ENCODE measurements at regions not wholly inside any gene's neighbourhood (a gene's known extent, or its start where the extent isn't known, plus 50 kb on each side); places are given as distances from the start of the nearest gene placed in this dataset.

DNA sequence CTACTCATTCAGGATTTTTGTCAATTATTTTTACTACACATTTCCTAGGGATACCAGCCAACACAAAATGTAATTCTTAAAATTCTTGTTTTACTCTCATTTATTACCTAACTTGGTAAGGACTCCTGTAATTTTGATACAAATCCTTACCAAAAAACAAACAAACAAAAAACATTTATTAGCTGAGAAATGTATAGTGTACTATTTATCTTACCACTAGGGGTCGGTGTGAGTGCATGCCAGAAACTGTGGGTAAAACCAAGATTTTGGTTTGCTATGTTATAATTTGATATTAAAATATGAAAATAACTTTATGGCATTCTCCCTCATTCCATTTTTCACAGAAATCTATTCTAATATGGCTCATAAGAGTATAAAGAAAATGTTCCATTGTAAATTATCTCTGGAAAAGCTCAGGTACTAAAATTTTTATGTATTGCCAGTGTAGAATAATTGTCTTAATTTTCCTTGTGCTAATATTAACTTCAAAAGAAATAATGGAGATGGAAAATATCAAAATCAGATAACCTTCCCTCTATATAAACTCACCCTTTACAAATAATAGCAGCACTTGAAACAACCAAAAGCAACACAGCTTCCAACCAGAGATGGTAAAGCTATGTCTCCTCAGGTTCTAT, 290.8 kb upstream of the PCDH15 start:
- TF ChIP-seq, protein P1, sequence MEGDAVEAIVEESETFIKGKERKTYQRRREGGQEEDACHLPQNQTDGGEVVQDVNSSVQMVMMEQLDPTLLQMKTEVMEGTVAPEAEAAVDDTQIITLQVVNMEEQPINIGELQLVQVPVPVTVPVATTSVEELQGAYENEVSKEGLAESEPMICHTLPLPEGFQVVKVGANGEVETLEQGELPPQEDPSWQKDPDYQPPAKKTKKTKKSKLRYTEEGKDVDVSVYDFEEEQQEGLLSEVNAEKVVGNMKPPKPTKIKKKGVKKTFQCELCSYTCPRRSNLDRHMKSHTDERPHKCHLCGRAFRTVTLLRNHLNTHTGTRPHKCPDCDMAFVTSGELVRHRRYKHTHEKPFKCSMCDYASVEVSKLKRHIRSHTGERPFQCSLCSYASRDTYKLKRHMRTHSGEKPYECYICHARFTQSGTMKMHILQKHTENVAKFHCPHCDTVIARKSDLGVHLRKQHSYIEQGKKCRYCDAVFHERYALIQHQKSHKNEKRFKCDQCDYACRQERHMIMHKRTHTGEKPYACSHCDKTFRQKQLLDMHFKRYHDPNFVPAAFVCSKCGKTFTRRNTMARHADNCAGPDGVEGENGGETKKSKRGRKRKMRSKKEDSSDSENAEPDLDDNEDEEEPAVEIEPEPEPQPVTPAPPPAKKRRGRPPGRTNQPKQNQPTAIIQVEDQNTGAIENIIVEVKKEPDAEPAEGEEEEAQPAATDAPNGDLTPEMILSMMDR (IDR thresholded peaks at IDR 0.05), result peak in 2 of 3 donors; percentile 39 to 48
- ATAC-seq (ENCODE audit: low FRiP score), result no peak
- DNase-seq (ENCODE audit: low spot score), result no peak

DNA sequence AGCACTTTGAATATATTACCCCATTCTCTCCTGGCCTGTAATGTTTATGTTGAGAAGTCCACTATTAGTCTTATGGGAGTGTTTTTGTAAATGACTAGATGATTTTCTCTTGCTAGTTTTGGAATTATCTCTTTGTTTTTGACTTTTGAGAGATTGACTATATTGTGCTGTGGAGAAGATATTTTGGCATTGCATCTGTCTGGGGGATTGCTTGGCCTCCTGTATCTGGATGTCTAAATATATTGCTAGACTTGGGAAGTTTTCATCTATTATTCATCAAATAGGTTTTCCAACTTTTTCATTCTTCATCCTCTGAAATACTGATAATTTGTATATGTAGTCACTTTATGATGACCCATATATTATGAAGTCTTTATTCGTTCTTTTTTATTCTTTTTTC, 277.1 kb upstream of the PCDH15 start:
- ATAC-seq (ENCODE audit: low FRiP score) (no peak), DNase-seq (ENCODE audit: low spot score) (no peak)
- TF ChIP-seq, protein P1 (IDR thresholded peaks at IDR 0.05), result no peak

DNA sequence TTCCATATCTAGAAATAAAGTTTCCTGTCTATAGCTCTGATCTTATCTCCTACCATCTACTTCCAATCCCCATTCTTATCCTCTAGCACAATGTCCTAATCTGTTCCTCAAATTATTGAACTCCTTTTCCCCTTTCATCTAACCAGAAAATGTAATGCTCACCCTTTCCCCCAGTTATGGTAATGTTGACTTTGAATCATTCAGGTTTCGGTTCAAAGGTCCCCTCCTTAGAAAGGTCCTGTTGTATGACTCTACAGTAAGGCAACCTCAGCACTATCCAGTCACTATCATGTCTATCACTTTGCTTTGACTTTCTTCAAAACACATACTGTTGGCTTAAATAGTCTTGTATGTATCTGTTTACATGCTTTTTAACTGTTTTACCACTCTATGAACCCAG, 264.2 kb upstream of the PCDH15 start:
- ATAC-seq (ENCODE audit: low FRiP score), result no peak
- TF ChIP-seq, protein P1 (IDR thresholded peaks at IDR 0.05), result no peak
- no peak for DNase-seq (ENCODE audit: low spot score)

DNA sequence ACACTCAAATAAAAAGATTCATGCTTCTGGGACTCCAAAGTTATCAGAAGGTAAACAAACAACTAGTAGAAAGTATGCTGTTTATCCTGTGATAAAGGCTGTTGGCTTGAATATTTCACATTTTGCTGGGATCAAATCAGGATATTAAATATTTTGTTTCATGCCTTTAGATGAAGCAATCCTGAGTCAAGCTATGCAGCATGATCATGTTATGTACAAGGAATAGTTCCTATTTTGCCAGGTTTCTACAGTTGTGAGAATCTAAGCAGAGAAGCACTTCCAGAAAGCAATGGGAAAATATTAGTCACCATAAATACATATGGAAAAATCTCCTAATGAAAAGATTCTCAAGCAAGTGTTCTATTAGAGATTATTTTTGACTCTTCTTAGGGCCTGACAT, 262.8 kb upstream of the PCDH15 start:
- ATAC-seq (ENCODE audit: low FRiP score) (no peak), DNase-seq (ENCODE audit: low spot score) (no peak)
- TF ChIP-seq, protein P1 (IDR thresholded peaks at IDR 0.05), result no peak

DNA sequence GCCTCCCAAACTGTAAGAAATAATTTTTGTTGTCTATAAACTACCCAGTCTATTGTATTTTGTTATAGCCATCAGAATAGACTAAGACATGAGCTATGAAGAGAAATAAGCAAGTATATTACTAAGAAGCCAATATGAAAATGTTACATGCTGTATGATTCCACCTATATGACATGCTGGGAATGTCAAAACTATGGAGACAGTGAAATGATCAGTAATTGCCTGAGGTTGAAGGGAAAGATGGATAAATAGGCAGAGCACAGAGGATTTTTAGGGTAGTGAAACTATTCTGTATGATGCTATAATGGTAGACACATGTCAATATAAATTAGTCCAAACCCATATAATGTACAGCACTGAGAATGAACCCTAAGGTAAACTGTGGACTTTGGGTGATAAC, 261.3 kb upstream of the PCDH15 start:
- ATAC-seq (ENCODE audit: low FRiP score) (no peak), DNase-seq (ENCODE audit: low spot score) (no peak)
- TF ChIP-seq, protein P1 (IDR thresholded peaks at IDR 0.05), result no peak

DNA sequence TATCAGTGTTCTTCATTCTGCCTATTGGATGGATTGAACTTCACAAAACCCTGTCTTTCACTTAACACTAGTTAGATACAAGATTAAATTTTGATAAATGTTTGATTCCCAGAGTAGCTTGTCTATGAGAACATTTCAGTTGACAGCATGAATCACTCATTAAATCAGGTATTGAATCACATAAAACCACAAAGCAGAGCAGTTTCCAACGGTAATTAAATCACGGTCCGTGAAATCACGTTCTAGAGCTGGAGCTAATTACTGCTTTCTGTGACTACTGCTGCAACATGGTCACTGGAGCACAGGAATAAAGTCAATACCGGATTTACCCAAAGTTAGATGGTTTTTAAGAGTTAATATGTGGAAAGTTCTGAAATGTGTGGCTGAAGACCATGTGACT, 257.8 kb upstream of the PCDH15 start:
- ATAC-seq (ENCODE audit: low FRiP score) (no peak), DNase-seq (ENCODE audit: low spot score) (no peak)
- TF ChIP-seq, protein P1 (IDR thresholded peaks at IDR 0.05), result no peak

DNA sequence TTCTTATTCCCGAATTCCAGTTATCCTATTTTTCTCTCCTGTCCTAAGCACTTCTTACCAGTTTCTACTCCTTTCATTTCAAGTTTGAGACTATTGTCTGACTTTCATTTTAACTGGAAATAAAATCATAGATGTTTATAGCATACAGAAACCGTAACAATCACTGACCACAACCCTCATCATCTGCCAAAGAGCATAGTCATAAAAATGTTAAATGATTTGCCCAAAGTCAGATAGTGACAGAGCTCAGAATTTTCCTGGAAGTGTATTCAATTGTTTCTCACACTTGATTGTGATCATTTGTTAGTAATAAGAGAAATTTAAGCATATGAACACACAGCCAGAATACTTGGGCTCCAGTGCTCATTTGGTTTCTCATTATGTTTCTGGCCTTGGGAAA, 250.5 kb upstream of the PCDH15 start:
- DNase-seq (ENCODE audit: low spot score) (no peak), ATAC-seq (ENCODE audit: low FRiP score) (no peak)
- TF ChIP-seq, protein P1 (IDR thresholded peaks at IDR 0.05), result no peak

Measured in omental fat pad (tissue), 3 donors.